GM23248 (cell line): ENCODE measurements at regions not wholly inside any gene's neighbourhood (a gene's known extent, or its start where the extent isn't known, plus 50 kb on each side); places are given as distances from the start of the nearest gene placed in this dataset.

Experiments
- EZH2 ChIP-seq: fragments of 200-600 bp; sonication (generic); IDR thresholded peaks from 2 replicates; pipeline ENCODE4 v1.6.1; 2018; ENCODE audit warnings: antibody characterized with exemption, mild to moderate bottlenecking; ENCODE audit not compliant: insufficient read depth, poor library complexity, severe bottlenecking
- EZH2phosphoT487 ChIP-seq: fragments of 200-600 bp; sonication (generic); IDR thresholded peaks from 2 replicates; pipeline ENCODE4 v1.6.1; 2018; ENCODE audit warnings: antibody characterized with exemption, moderate library complexity, mild to moderate bottlenecking, low read depth; ENCODE audit not compliant: insufficient read depth

- TF ChIP-seq EZH2 = no peak
- no peak for TF ChIP-seq EZH2phosphoT487
These were observed 89.2 kb upstream of the PRSS58 start for GRCh38 chr7:142347091-142347490.
